SK-N-SH (cell line): ENCODE measurements at regions not wholly inside any gene's neighbourhood (a gene's known extent, or its start where the extent isn't known, plus 50 kb on each side); places are given as distances from the start of the nearest gene placed in this dataset.

Source experiments
- CTCF ChIA-PET: fragments of 300-600, 350-600 bp; formaldehyde crosslinking; extraction: SDS; loops from one replicate; lab custom pipeline; 2021; lab: Yijun Ruan, JAX
- POLR2A ChIA-PET: fragments of 350-600 bp; sonication (Branson Sonifier 250); formaldehyde crosslinking; extraction: SDS; loops from one replicate; lab custom pipeline; 2020; ENCODE audit warnings: antibody characterized with exemption, inconsistent platforms; lab: Yijun Ruan, JAX
- DNase-seq: peaks from one replicate; pipeline ENCODE4 v3.0.0; 2012
- H2AFZ ChIP-seq: fragments of 200-600 bp; sonication (generic); 2 replicates; pipeline ENCODE4 v1.8.1; 2016; ENCODE audit warnings: antibody characterized with exemption, mild to moderate bottlenecking, low read depth
- H3F3A ChIP-seq: fragments of 200-600 bp; sonication (generic); replicated peaks from 2 replicates; pipeline ENCODE3; 2016; ENCODE audit warnings: antibody characterized with exemption, mild to moderate bottlenecking; ENCODE audit not compliant: insufficient read depth
- H3K27ac ChIP-seq, 2 experiments: fragments of 200-500 bp in 1 of 2; fragments of 200-600 bp in 1 of 2; sonication (Bioruptor generic) in 1 of 2; sonication (generic), shearing (Covaris generic) in 1 of 2; 2 replicates each; pipeline versions ENCODE4 v1.5.1 to v1.6.1; 2014 to 2016; ENCODE audit warnings: low read depth in 2 of 2, inconsistent platforms in 1 of 2, low read length in 1 of 2, mild to moderate bottlenecking in 1 of 2, mixed read lengths in 1 of 2
- H3K27me3 ChIP-seq: fragments of 200-600 bp; sonication (generic), shearing (Covaris generic); 2 replicates; pipeline ENCODE4 v1.6.1; 2016; ENCODE audit warnings: mixed run types; ENCODE audit not compliant: insufficient read depth
- H3K36me3 ChIP-seq, 2 experiments: fragments of 200-500 bp in 1 of 2; fragments of 200-600 bp in 1 of 2; sonication (Bioruptor generic) in 1 of 2; sonication (generic) in 1 of 2; replicated peaks in 1 of 2; 2 replicates each; pipeline versions ENCODE3 to v1.5.1; 2014 to 2016; ENCODE audit warnings: low read length in 1 of 2, mild to moderate bottlenecking in 1 of 2; ENCODE audit not compliant: insufficient read depth in 2 of 2, control insufficient read depth in 1 of 2
- H3K4me1 ChIP-seq, 2 experiments: fragments of 200-500 bp in 1 of 2; fragments of 200-600 bp in 1 of 2; sonication (Bioruptor generic) in 1 of 2; sonication (generic), shearing (Covaris generic) in 1 of 2; 2 replicates each; pipeline versions ENCODE4 v1.5.1 to v1.6.1; 2014 to 2016; ENCODE audit warnings: low read depth in 1 of 2, low read length in 1 of 2, mixed run types in 1 of 2; ENCODE audit not compliant: insufficient read depth in 2 of 2, control insufficient read depth in 1 of 2
- H3K4me2 ChIP-seq: fragments of 200-600 bp; sonication (generic), shearing (Covaris generic); 2 replicates; pipeline ENCODE4 v1.6.1; 2017; ENCODE audit warnings: mixed run types
- H3K4me3 ChIP-seq, 2 experiments: fragments of 200-500 bp in 1 of 2; fragments of 200-600 bp in 1 of 2; sonication (Bioruptor generic) in 1 of 2; sonication (generic), shearing (Covaris generic) in 1 of 2; 2 replicates each; pipeline versions ENCODE4 v1.5.1 to v1.8.1; 2014 to 2016; ENCODE audit warnings: low read depth in 2 of 2, inconsistent platforms in 1 of 2, low read length in 1 of 2, mild to moderate bottlenecking in 1 of 2, mixed read lengths in 1 of 2, moderate library complexity in 1 of 2
- H3K79me2 ChIP-seq: fragments of 200-600 bp; sonication (generic); 2 replicates; pipeline ENCODE4 v1.8.1; 2017; ENCODE audit warnings: mild to moderate bottlenecking; ENCODE audit not compliant: insufficient read depth
- H3K9ac ChIP-seq: fragments of 200-600 bp; sonication (generic); 2 replicates; pipeline ENCODE4 v1.6.1; 2017; ENCODE audit warnings: mixed run types
- H3K9me2 ChIP-seq: fragments of 200-600 bp; sonication (generic); 2 replicates; pipeline ENCODE4 v1.6.1; 2017; ENCODE audit warnings: mixed run types
- H3K9me3 ChIP-seq: fragments of 200-600 bp; sonication (generic); 2 replicates; pipeline ENCODE4 v1.6.1; 2017; ENCODE audit warnings: mixed run types, mild to moderate bottlenecking, moderate library complexity
- H4K20me1 ChIP-seq: fragments of 200-600 bp; sonication (generic); 2 replicates; pipeline ENCODE4 v1.6.1; 2017; ENCODE audit warnings: mild to moderate bottlenecking, mixed run types; ENCODE audit not compliant: insufficient read depth
- CHD2 ChIP-seq: fragments of 150-350 bp; IDR thresholded peaks from 2 replicates; pipeline ENCODE4 v1.6.1; 2018; ENCODE audit warnings: low read length; ENCODE audit not compliant: partially characterized antibody
- EP300 ChIP-seq, 2 experiments: IDR thresholded peaks; 2 replicates each; pipeline versions ENCODE4 v1.4.0 to v1.6.1; 2012; ENCODE audit warnings: borderline replicate concordance in 1 of 2, low read depth in 1 of 2, low read length in 1 of 2
- EZH2phosphoT487 ChIP-seq: fragments of 200-600 bp; sonication (generic); IDR thresholded peaks from 2 replicates; pipeline ENCODE4 v1.6.1; 2017; ENCODE audit warnings: low read depth, mixed run types, mild to moderate bottlenecking, antibody characterized with exemption, moderate library complexity, borderline replicate concordance
- FOXJ3 ChIP-seq: sonication (generic); formaldehyde crosslinking; IDR thresholded peaks from 2 replicates; pipeline ENCODE4 v1.5.1; 2020; ENCODE audit warnings: mild to moderate bottlenecking, missing genetic modification reagents
- JUND ChIP-seq: IDR thresholded peaks from 2 replicates; pipeline ENCODE4 v1.4.0; 2012
- MEF2A ChIP-seq: IDR thresholded peaks from 2 replicates; pipeline ENCODE4 v1.4.0; 2012; ENCODE audit warnings: low read depth, borderline replicate concordance
- MXI1 ChIP-seq: IDR thresholded peaks from 2 replicates; pipeline ENCODE4 v1.6.1; 2012; ENCODE audit warnings: mild to moderate bottlenecking, low read depth, low read length, improper control_type of control experiment
- NFIC ChIP-seq: IDR thresholded peaks from 2 replicates; pipeline ENCODE4 v1.4.0; 2012; ENCODE audit warnings: borderline replicate concordance
- POLR2AphosphoS5 ChIP-seq: IDR thresholded peaks from 2 replicates; pipeline ENCODE4 v1.6.1; 2012; ENCODE audit warnings: low read depth, low read length
- RAD21 ChIP-seq: IDR thresholded peaks from 2 replicates; pipeline ENCODE4 v1.6.1; 2012; ENCODE audit warnings: mild to moderate bottlenecking, low read length
- RXRA ChIP-seq: IDR thresholded peaks from 2 replicates; pipeline ENCODE4 v1.4.0; 2012; ENCODE audit warnings: low read depth, mild to moderate bottlenecking, borderline replicate concordance
- SIN3A ChIP-seq: IDR thresholded peaks from 2 replicates; pipeline ENCODE4 v1.6.1; 2012; ENCODE audit warnings: low read depth, mild to moderate bottlenecking, low read length, moderate library complexity, borderline replicate concordance
- SMC3 ChIP-seq: IDR thresholded peaks from 2 replicates; pipeline ENCODE4 v1.6.1; 2012; ENCODE audit warnings: low read depth, low read length, improper control_type of control experiment
- TEAD4 ChIP-seq: IDR thresholded peaks from 2 replicates; pipeline ENCODE4 v1.4.0; 2012; ENCODE audit warnings: mild to moderate bottlenecking, borderline replicate concordance; ENCODE audit not compliant: insufficient read depth
- WGBS: methylation state at CpG from one replicate; pipeline ENCODE4 v1.1.6; 2017; ENCODE audit warnings: low lambda C conversion rate; 5-methylcytosine and 5-hydroxymethylcytosine counted together
- TF ChIP-seq, protein P1 (sequence below): IDR thresholded peaks from 2 replicates; pipeline ENCODE4 v1.6.1; 2012; ENCODE audit warnings: mild to moderate bottlenecking, low read depth, low read length, moderate library complexity
- TF ChIP-seq, protein P2 (sequence below): IDR thresholded peaks from 2 replicates; pipeline ENCODE4; 2012
- TF ChIP-seq, protein P3 (sequence below): IDR thresholded peaks from 2 replicates; pipeline ENCODE4 v1.4.0; 2012; ENCODE audit warnings: low read depth, borderline replicate concordance
- TF ChIP-seq, protein P4 (sequence below): IDR thresholded peaks from 2 replicates; pipeline ENCODE4 v1.4.0; 2012; ENCODE audit warnings: low read depth, borderline replicate concordance
- TF ChIP-seq, protein P5 (sequence below): fragments of 150-350 bp; IDR thresholded peaks from 2 replicates; pipeline ENCODE4 v1.6.1; 2017; ENCODE audit warnings: antibody characterized with exemption, low read length, low read depth, borderline replicate concordance

DNA sequence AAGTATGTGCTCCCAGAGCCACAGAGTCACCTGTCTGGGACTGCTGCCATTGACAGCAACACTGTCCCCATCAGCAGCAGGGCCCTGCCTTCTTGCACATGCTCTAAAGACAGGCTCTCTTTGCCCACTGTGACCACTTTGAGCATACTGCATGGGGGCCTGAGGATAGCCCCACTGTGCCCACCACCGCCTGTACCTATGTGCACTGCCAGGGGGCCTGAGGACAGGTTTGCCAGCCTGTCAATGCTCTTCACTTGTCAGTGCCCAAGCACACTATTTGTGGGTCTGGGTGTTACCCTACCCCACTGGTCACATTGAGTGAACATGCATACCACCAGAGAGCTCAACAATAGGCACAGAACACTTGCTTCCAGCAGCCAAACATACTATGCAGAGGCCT lies 1137.0 kb upstream of the FANCL start:
- DNase-seq, result no peak
- H3K9me3 ChIP-seq, result peaks cover 4% of the 10 kb centered on the region; the same call in 1 of the 2 replicates
- no peak overlapping the region for H2AFZ ChIP-seq
- H3K4me1 ChIP-seq, result no peaks in the 10 kb centered on the region
- ChIA-PET CTCF (no interaction called here), POLR2A (no interaction called here)
- no peak overlapping the region for H3K4me3 ChIP-seq
- TF ChIP-seq RAD21, result no peak
- no peak for TF ChIP-seq MXI1
- TF ChIP-seq, protein P1, sequence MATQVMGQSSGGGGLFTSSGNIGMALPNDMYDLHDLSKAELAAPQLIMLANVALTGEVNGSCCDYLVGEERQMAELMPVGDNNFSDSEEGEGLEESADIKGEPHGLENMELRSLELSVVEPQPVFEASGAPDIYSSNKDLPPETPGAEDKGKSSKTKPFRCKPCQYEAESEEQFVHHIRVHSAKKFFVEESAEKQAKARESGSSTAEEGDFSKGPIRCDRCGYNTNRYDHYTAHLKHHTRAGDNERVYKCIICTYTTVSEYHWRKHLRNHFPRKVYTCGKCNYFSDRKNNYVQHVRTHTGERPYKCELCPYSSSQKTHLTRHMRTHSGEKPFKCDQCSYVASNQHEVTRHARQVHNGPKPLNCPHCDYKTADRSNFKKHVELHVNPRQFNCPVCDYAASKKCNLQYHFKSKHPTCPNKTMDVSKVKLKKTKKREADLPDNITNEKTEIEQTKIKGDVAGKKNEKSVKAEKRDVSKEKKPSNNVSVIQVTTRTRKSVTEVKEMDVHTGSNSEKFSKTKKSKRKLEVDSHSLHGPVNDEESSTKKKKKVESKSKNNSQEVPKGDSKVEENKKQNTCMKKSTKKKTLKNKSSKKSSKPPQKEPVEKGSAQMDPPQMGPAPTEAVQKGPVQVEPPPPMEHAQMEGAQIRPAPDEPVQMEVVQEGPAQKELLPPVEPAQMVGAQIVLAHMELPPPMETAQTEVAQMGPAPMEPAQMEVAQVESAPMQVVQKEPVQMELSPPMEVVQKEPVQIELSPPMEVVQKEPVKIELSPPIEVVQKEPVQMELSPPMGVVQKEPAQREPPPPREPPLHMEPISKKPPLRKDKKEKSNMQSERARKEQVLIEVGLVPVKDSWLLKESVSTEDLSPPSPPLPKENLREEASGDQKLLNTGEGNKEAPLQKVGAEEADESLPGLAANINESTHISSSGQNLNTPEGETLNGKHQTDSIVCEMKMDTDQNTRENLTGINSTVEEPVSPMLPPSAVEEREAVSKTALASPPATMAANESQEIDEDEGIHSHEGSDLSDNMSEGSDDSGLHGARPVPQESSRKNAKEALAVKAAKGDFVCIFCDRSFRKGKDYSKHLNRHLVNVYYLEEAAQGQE, result no peak
- TF ChIP-seq, protein P2, sequence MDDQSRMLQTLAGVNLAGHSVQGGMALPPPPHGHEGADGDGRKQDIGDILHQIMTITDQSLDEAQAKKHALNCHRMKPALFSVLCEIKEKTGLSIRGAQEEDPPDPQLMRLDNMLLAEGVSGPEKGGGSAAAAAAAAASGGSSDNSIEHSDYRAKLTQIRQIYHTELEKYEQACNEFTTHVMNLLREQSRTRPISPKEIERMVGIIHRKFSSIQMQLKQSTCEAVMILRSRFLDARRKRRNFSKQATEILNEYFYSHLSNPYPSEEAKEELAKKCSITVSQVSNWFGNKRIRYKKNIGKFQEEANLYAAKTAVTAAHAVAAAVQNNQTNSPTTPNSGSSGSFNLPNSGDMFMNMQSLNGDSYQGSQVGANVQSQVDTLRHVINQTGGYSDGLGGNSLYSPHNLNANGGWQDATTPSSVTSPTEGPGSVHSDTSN, result no peak
- TF ChIP-seq, protein P3, sequence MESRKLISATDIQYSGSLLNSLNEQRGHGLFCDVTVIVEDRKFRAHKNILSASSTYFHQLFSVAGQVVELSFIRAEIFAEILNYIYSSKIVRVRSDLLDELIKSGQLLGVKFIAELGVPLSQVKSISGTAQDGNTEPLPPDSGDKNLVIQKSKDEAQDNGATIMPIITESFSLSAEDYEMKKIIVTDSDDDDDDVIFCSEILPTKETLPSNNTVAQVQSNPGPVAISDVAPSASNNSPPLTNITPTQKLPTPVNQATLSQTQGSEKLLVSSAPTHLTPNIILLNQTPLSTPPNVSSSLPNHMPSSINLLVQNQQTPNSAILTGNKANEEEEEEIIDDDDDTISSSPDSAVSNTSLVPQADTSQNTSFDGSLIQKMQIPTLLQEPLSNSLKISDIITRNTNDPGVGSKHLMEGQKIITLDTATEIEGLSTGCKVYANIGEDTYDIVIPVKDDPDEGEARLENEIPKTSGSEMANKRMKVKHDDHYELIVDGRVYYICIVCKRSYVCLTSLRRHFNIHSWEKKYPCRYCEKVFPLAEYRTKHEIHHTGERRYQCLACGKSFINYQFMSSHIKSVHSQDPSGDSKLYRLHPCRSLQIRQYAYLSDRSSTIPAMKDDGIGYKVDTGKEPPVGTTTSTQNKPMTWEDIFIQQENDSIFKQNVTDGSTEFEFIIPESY, result no peak
- TF ChIP-seq TEAD4, result no peak
- no peak for TF ChIP-seq RXRA
- no peak for TF ChIP-seq MEF2A
- no peak for TF ChIP-seq SIN3A
- no peak for TF ChIP-seq EZH2phosphoT487
- no peak for TF ChIP-seq POLR2AphosphoS5
- no peak for TF ChIP-seq EP300 (IDR thresholded peaks at IDR 0.05; ENCODE audit: borderline replicate concordance in 1 of 2, low read depth in 1 of 2, low read length in 1 of 2)
- TF ChIP-seq, protein P4, sequence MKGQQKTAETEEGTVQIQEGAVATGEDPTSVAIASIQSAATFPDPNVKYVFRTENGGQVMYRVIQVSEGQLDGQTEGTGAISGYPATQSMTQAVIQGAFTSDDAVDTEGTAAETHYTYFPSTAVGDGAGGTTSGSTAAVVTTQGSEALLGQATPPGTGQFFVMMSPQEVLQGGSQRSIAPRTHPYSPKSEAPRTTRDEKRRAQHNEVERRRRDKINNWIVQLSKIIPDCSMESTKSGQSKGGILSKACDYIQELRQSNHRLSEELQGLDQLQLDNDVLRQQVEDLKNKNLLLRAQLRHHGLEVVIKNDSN, result no peak
- TF ChIP-seq, protein P5, sequence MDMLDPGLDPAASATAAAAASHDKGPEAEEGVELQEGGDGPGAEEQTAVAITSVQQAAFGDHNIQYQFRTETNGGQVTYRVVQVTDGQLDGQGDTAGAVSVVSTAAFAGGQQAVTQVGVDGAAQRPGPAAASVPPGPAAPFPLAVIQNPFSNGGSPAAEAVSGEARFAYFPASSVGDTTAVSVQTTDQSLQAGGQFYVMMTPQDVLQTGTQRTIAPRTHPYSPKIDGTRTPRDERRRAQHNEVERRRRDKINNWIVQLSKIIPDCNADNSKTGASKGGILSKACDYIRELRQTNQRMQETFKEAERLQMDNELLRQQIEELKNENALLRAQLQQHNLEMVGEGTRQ, result no peak
- no peak for TF ChIP-seq SMC3
- no peak for TF ChIP-seq NFIC
- TF ChIP-seq JUND, result no peak
- TF ChIP-seq CHD2, result no peak
- no peak for TF ChIP-seq FOXJ3
- H4K20me1 ChIP-seq, result no peaks in the 10 kb centered on the region
- no peaks in the 10 kb centered on the region for H3F3A ChIP-seq
- H3K79me2 ChIP-seq, result no peaks in the 10 kb centered on the region
- H3K9ac ChIP-seq, result no peak overlapping the region
- H3K27me3 ChIP-seq, result no peaks in the 10 kb centered on the region
- H3K27ac ChIP-seq, result no peak overlapping the region
- no peaks in the 10 kb centered on the region for H3K9me2 ChIP-seq
- H3K4me2 ChIP-seq, result no peak overlapping the region
- WGBS, result no CpG with 5 or more reads among the region's 1 CpG
- H3K36me3 ChIP-seq, result no peaks in the 10 kb centered on the region
